ENCODE measurements at regions not wholly inside any gene's neighbourhood (a gene's known extent, or its start where the extent isn't known, plus 50 kb on each side); places are given as distances from the start of the nearest gene placed in this dataset.

GRCh38 chr5:68643064-68643463, 427.5 kb downstream of the PIK3R1 start:
- TF ChIP-seq CTCF (IDR thresholded peaks at IDR 0.05; ENCODE audit: low read depth, low read length): no peak
- Histone ChIP-seq H3K4me1 (ENCODE audit: low read depth) (no peaks in the 10 kb centered on the region), H3K4me3 (no peak overlapping the region)

GRCh38 chr5:68644971-68645370, 429.4 kb downstream of the PIK3R1 start:
- TF ChIP-seq CTCF (IDR thresholded peaks at IDR 0.05; ENCODE audit: low read depth, low read length): no peak
- no peak for DNase-seq (ENCODE audit: low read depth in 1 of 2, low spot score in 1 of 2)

More at GRCh38 chr5:68643064-68643463, 427.5 kb downstream of the PIK3R1 start:
- no peaks in the 10 kb centered on the region for H3K36me3 ChIP-seq
- H3K27ac ChIP-seq: no peak overlapping the region
- no peak for DNase-seq (ENCODE audit: low read depth in 1 of 2, low spot score in 1 of 2)
- H3K9me3 ChIP-seq (ENCODE audit: low read depth): no peaks in the 10 kb centered on the region
- no peaks in the 10 kb centered on the region for H3K27me3 ChIP-seq

GRCh38 chr5:68646144-68646543, 430.6 kb downstream of the PIK3R1 start:
- no peaks in the 10 kb centered on the region for H3K9me3 ChIP-seq (ENCODE audit: low read depth)
- H3K4me3 ChIP-seq: no peak overlapping the region
- TF ChIP-seq CTCF (IDR thresholded peaks at IDR 0.05; ENCODE audit: low read depth, low read length): no peak
- H3K27me3 ChIP-seq: no peaks in the 10 kb centered on the region
- H3K4me1 ChIP-seq (ENCODE audit: low read depth): no peaks in the 10 kb centered on the region
- DNase-seq (ENCODE audit: low read depth in 1 of 2, low spot score in 1 of 2): peak in 1 of 2 donors; percentile 38
- H3K27ac ChIP-seq: no peak overlapping the region
- no peaks in the 10 kb centered on the region for H3K36me3 ChIP-seq

More at GRCh38 chr5:68644971-68645370, 429.4 kb downstream of the PIK3R1 start:
- Histone ChIP-seq H3K27me3 (no peaks in the 10 kb centered on the region), H3K4me3 (no peak overlapping the region), H3K36me3 (no peaks in the 10 kb centered on the region), H3K4me1 (ENCODE audit: low read depth) (no peaks in the 10 kb centered on the region), H3K9me3 (ENCODE audit: low read depth) (no peaks in the 10 kb centered on the region), H3K27ac (no peak overlapping the region)

GRCh38 chr5:68647743-68648142, 432.2 kb downstream of the PIK3R1 start:
- Histone ChIP-seq H3K4me1 (ENCODE audit: low read depth) (no peaks in the 10 kb centered on the region), H3K4me3 (no peak overlapping the region), H3K27ac (no peak overlapping the region), H3K36me3 (no peaks in the 10 kb centered on the region), H3K27me3 (no peaks in the 10 kb centered on the region), H3K9me3 (ENCODE audit: low read depth) (no peaks in the 10 kb centered on the region)
- no peak for TF ChIP-seq CTCF (IDR thresholded peaks at IDR 0.05; ENCODE audit: low read depth, low read length)
- no peak for DNase-seq (ENCODE audit: low read depth in 1 of 2, low spot score in 1 of 2)

GRCh38 chr5:68648944-68649857, 433.6 kb downstream of the PIK3R1 start:
- no peak for TF ChIP-seq CTCF (IDR thresholded peaks at IDR 0.05; ENCODE audit: low read depth, low read length)
- H3K27me3 ChIP-seq: no peaks in the 10 kb centered on the region
- H3K27ac ChIP-seq: no peak overlapping the region

More at GRCh38 chr5:68648944-68649857, 433.6 kb downstream of the PIK3R1 start:
- Histone ChIP-seq H3K4me1 (ENCODE audit: low read depth) (no peaks in the 10 kb centered on the region), H3K4me3 (no peak overlapping the region), H3K9me3 (ENCODE audit: low read depth) (no peaks in the 10 kb centered on the region), H3K36me3 (no peaks in the 10 kb centered on the region)
- no peak for DNase-seq (ENCODE audit: low read depth in 1 of 2, low spot score in 1 of 2)

Measured in cardiac muscle cell (in vitro differentiated cells and primary cell).